Caco-2 (cell line): ENCODE measurements at regions not wholly inside any gene's neighbourhood (a gene's known extent, or its start where the extent isn't known, plus 50 kb on each side); places are given as distances from the start of the nearest gene placed in this dataset.

Source experiments
- BruUV-seq: library from RNA; stranded (reverse); fragments of 400-500 nt; replicated peaks from 2 replicates; lab custom pipeline; 2021; lab: Mats Ljungman, UMichigan
- CTCF ChIA-PET: fragments of 300-600 bp; sonication (Branson Sonifier 250); formaldehyde crosslinking; loops from one replicate; lab custom pipeline; 2022; ENCODE audit warnings: antibody characterized with exemption; lab: Charles Lee
- POLR2A ChIA-PET: fragments of 300-600 bp; sonication (Branson Sonifier 250); formaldehyde crosslinking; loops from one replicate; lab custom pipeline; 2022; ENCODE audit warnings: antibody characterized with exemption; lab: Charles Lee
- DNase-seq, 2 experiments: peaks; one replicate each; pipeline versions ENCODE4 v3.0.0 to v3.0.0-alpha.2; 2020 to 2022
- H3K27me3 ChIP-seq: replicated peaks from 2 replicates; pipeline ENCODE4 v1.6.0; 2011; ENCODE audit warnings: low read length; ENCODE audit not compliant: control insufficient read depth, insufficient read depth
- H3K36me3 ChIP-seq: 2 replicates; pipeline ENCODE4 v1.5.1; 2011; ENCODE audit warnings: low read length; ENCODE audit not compliant: control insufficient read depth, insufficient read depth
- H3K4me1 ChIP-seq: fragments of 250-450 bp; sonication (Bioruptor Pico); 2 replicates; pipeline ENCODE4 v1.5.1; 2020; ENCODE audit warnings: mild to moderate bottlenecking
- H3K4me3 ChIP-seq: 2 replicates; pipeline ENCODE4 v1.5.1; 2011; ENCODE audit warnings: low read depth, mild to moderate bottlenecking, control low read depth, low read length
- H3K9me3 ChIP-seq: fragments of 250-450 bp; sonication (Bioruptor Pico); 2 replicates; pipeline ENCODE4 v1.5.1; 2020; ENCODE audit warnings: mild to moderate bottlenecking, moderate library complexity
- H3K27ac Mint-ChIP-seq: one replicate; pipeline ENCODE4 v1.8.0; 2022; ENCODE audit warnings: mixed read lengths; ENCODE audit not compliant: unreplicated experiment
- H3K27me3 Mint-ChIP-seq: one replicate; pipeline ENCODE4 v1.8.0; 2022; ENCODE audit warnings: mixed read lengths; ENCODE audit not compliant: insufficient read depth, unreplicated experiment
- H3K36me3 Mint-ChIP-seq: one replicate; pipeline ENCODE4 v1.8.0; 2022; ENCODE audit warnings: mild to moderate bottlenecking, mixed read lengths; ENCODE audit not compliant: insufficient read depth, unreplicated experiment
- H3K4me1 Mint-ChIP-seq: one replicate; pipeline ENCODE4 v1.8.0; 2022; ENCODE audit warnings: low read depth, mixed read lengths; ENCODE audit not compliant: unreplicated experiment
- H3K4me3 Mint-ChIP-seq: one replicate; pipeline ENCODE4 v1.8.0; 2022; ENCODE audit warnings: mild to moderate bottlenecking, moderate library complexity, mixed read lengths; ENCODE audit not compliant: unreplicated experiment
- H3K9me3 Mint-ChIP-seq: one replicate; pipeline ENCODE4 v1.8.0; 2022; ENCODE audit warnings: mixed read lengths; ENCODE audit not compliant: unreplicated experiment
- intact Hi-C: fragments of 100-400 bp; cut with micrococcal nuclease; formaldehyde crosslinking; loops from one replicate; pipeline ENCODE4 v1.10.0; 2022; ENCODE audit not compliant: unreplicated experiment
- TF ChIP-seq, protein P1 (sequence below), 2 experiments: fragments of 200-600 bp in 1 of 2; IDR thresholded peaks; 1 replicate in 1 of 2; 2 replicates in 1 of 2; pipeline versions ENCODE4 v1.5.1 to v1.8.0; 2011 to 2022; ENCODE audit warnings: antibody characterized with exemption in 1 of 2, control low read depth in 1 of 2, inconsistent platforms in 1 of 2, low read depth in 1 of 2, low read length in 1 of 2, mild to moderate bottlenecking in 1 of 2, moderate library complexity in 1 of 2; ENCODE audit not compliant: insufficient read depth in 1 of 2, severe bottlenecking in 1 of 2, unreplicated experiment in 1 of 2

DNA sequence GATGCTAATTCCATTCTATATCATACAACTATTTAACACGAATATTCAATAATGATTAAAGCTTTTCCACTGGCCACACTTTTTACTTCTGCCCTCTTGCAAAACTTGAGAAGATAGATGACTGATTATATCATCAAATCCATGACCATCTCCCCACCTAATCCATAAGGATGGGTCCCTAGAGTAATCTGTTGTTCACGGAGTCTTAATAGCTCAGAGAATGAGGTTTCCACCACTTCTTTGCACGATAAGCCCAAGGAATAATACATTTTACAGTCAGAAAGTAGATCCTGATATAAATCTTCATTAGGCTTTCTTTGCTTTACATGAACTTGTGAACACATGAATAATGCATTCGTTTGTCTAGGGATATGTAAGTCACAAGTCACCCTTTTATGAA, 527.2 kb downstream of the GALC start:
- H3K27ac Mint-ChIP-seq = no peak overlapping the region
- intact Hi-C loops = no loop called here
- Histone ChIP-seq H3K4me3 (no peak overlapping the region), H3K4me1 (no peaks in the 10 kb centered on the region), H3K36me3 (no peaks in the 10 kb centered on the region), H3K27me3 (no peaks in the 10 kb centered on the region), H3K9me3 (no peaks in the 10 kb centered on the region)
- no peak for DNase-seq
- TF ChIP-seq, protein P1, sequence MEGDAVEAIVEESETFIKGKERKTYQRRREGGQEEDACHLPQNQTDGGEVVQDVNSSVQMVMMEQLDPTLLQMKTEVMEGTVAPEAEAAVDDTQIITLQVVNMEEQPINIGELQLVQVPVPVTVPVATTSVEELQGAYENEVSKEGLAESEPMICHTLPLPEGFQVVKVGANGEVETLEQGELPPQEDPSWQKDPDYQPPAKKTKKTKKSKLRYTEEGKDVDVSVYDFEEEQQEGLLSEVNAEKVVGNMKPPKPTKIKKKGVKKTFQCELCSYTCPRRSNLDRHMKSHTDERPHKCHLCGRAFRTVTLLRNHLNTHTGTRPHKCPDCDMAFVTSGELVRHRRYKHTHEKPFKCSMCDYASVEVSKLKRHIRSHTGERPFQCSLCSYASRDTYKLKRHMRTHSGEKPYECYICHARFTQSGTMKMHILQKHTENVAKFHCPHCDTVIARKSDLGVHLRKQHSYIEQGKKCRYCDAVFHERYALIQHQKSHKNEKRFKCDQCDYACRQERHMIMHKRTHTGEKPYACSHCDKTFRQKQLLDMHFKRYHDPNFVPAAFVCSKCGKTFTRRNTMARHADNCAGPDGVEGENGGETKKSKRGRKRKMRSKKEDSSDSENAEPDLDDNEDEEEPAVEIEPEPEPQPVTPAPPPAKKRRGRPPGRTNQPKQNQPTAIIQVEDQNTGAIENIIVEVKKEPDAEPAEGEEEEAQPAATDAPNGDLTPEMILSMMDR (IDR thresholded peaks at IDR 0.05; ENCODE audit: insufficient read depth in 1 of 2, low read depth in 1 of 2, low read length in 1 of 2, severe bottlenecking in 1 of 2, unreplicated experiment in 1 of 2) = no peak
- ChIA-PET CTCF (no interaction called here), POLR2A (no interaction called here)
- BruUV-seq = no TSS peak
- H3K4me3 Mint-ChIP-seq = no peak overlapping the region
- H3K4me1 Mint-ChIP-seq = no peaks in the 10 kb centered on the region
- no peaks in the 10 kb centered on the region for H3K36me3 Mint-ChIP-seq
- H3K9me3 Mint-ChIP-seq = no peaks in the 10 kb centered on the region
- peaks cover 3% of the 10 kb centered on the region for H3K27me3 Mint-ChIP-seq

DNA sequence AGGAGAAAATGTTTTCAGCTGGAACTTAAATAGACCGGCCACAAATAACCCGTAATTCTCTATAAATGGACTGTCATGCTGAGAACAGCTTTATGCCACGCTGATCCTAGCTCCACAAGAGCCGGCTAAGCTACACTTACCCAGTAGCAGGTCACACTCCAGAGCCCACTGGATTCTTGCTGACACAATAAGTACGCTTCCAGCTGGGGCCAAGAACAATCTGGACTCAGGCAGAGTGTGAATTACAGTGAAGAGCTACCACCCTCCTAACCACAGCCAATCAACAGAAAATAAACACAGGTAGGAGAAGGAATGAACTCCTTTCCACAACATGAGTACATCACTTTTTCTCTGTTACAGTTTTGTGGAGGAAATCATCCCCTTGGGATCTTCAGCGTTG, 531.3 kb downstream of the GALC start:
- Histone ChIP-seq H3K27me3 (no peaks in the 10 kb centered on the region), H3K4me1 (no peaks in the 10 kb centered on the region), H3K9me3 (no peaks in the 10 kb centered on the region), H3K36me3 (no peaks in the 10 kb centered on the region), H3K4me3 (no peak overlapping the region)
- H3K27me3 Mint-ChIP-seq = peaks cover 3% of the 10 kb centered on the region
- no peaks in the 10 kb centered on the region for H3K9me3 Mint-ChIP-seq
- DNase-seq = no peak
- TF ChIP-seq, protein P1 (IDR thresholded peaks at IDR 0.05; ENCODE audit: insufficient read depth in 1 of 2, low read depth in 1 of 2, low read length in 1 of 2, severe bottlenecking in 1 of 2, unreplicated experiment in 1 of 2) = no peak
- ChIA-PET POLR2A (no interaction called here), CTCF (no interaction called here)
- no TSS peak for BruUV-seq
- no peak overlapping the region for H3K4me3 Mint-ChIP-seq
- no peaks in the 10 kb centered on the region for H3K4me1 Mint-ChIP-seq
- no peaks in the 10 kb centered on the region for H3K36me3 Mint-ChIP-seq
- intact Hi-C loops = no loop called here
- H3K27ac Mint-ChIP-seq = no peak overlapping the region

GRCh38 chr14:87457720-87458119, 535.3 kb downstream of the GALC start:
- POLR2A ChIA-PET = no interaction called here
- TF ChIP-seq, protein P1 (IDR thresholded peaks at IDR 0.05; ENCODE audit: insufficient read depth in 1 of 2, low read depth in 1 of 2, low read length in 1 of 2, severe bottlenecking in 1 of 2, unreplicated experiment in 1 of 2) = no peak
- BruUV-seq = no TSS peak
- H3K36me3 Mint-ChIP-seq = no peaks in the 10 kb centered on the region
- H3K9me3 ChIP-seq = no peaks in the 10 kb centered on the region
- DNase-seq = no peak
- H3K4me1 ChIP-seq = no peaks in the 10 kb centered on the region
- H3K4me3 ChIP-seq = no peak overlapping the region
- intact Hi-C loops = no loop called here
- no peaks in the 10 kb centered on the region for H3K4me1 Mint-ChIP-seq
- H3K9me3 Mint-ChIP-seq = no peaks in the 10 kb centered on the region
- H3K36me3 ChIP-seq = no peaks in the 10 kb centered on the region
- no peaks in the 10 kb centered on the region for H3K27me3 ChIP-seq
- H3K27ac Mint-ChIP-seq = no peak overlapping the region
- H3K4me3 Mint-ChIP-seq = no peak overlapping the region
- no peaks in the 10 kb centered on the region for H3K27me3 Mint-ChIP-seq
- CTCF ChIA-PET = no interaction called here
